ENCODE measurements at regions not wholly inside any gene's neighbourhood (a gene's known extent, or its start where the extent isn't known, plus 50 kb on each side); places are given as distances from the start of the nearest gene placed in this dataset.
"Not testable (repeated sequence)": the region's sequence is repeated elsewhere in the genome, so short reads cannot be mapped to it uniquely, and the experiment has no call there.

GRCh38 chr16:21487956-21488355, 111.4 kb upstream of the METTL9 start:
- not testable (repeated sequence) for DNase-seq

- not testable (repeated sequence) for DNase-seq
Measured at GRCh38 chr16:21499046-21499445, 100.3 kb upstream of the METTL9 start.

DNA sequence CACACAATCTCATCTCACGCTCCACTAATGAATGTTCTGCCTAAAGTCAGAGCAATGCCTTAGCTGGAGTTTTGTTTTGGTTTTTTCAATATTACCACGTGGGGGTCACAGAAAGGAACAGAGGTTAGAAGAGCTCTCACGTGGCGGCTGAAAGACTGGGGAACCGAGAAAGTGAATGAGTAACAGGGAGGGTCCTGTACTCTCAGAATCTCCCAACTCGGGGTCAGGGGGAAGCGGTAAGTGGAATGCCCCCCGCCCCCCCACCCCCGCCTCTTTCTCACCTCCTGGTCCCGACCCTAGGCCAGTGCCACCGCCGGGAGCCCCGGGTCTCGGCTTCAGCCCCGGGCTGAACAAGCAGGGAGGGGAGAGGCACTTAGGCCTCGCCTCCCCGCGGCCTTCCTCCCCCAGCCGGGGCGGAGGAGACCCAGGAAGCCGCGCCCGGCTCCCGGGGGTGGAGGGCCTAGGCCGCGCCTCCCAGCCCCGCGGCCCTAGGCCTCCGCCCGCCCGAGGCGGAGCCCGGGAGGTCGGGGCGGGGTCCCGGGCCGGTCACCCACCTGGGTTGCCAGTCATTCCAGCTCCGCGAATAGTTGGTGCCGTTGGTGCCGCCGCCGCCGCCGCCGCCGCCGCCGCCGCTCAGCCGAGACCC, 98.0 kb upstream of the METTL9 start:
- peak in 1 of 3 donors; percentile 72 for DNase-seq

DNA sequence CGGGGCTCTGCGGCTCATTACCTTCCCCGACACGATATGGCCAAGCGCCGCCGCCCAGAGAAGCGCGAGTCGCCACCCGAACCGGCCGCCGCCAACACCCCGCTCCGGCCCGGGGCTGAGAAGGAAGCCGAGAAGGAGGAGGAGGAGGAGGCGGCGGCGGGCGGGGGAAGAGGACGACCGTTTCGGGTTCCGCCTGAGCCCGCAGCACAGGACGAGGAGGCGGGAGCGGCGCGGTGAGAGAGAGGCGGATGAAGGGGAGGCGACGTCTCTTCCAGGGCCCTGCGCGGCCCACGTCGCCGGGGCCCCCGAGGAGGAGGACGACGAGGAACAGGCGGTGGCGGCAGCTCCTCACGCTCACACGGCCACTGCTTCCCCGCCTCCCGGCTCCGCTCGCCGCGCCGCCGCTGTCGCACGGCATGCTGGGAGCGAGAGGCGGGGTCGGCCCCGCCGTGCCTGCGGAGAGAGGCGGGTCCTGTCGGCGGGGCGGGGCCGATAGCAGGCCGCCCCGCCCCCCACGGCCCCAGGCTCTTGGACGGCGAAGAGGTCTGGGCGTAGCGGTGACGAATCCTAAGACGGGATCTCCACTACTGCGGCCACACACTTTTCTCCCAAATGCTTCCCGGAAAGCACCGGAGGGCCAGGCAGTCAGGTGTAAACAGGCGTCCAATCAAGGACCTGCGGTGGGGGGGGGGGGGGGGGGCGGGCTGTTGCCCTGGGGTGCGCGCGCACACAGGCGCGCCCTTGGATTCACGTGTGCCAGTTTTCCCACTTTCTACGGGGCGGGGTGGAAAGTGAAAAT, 97.3 kb upstream of the METTL9 start:
- DNase-seq = peak; percentile 90 to 97 (median 91)

DNA sequence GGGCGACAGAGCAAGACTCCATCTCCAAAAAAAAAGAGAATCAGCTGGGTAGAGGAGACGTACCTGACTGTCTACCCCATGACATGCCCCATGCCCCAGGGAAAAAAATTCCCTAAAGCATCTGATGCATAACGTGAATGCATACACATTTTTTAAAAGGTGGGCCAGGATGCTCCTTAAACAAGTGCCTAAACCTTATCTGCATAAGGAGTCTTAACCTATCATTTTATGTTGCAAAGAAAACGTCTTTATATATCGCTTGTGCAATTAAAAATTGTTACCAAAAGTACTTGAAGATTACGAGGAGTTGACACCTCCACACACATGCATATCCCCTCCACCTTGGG, 95.8 kb upstream of the METTL9 start:
- DNase-seq = not testable (repeated sequence)

DNA sequence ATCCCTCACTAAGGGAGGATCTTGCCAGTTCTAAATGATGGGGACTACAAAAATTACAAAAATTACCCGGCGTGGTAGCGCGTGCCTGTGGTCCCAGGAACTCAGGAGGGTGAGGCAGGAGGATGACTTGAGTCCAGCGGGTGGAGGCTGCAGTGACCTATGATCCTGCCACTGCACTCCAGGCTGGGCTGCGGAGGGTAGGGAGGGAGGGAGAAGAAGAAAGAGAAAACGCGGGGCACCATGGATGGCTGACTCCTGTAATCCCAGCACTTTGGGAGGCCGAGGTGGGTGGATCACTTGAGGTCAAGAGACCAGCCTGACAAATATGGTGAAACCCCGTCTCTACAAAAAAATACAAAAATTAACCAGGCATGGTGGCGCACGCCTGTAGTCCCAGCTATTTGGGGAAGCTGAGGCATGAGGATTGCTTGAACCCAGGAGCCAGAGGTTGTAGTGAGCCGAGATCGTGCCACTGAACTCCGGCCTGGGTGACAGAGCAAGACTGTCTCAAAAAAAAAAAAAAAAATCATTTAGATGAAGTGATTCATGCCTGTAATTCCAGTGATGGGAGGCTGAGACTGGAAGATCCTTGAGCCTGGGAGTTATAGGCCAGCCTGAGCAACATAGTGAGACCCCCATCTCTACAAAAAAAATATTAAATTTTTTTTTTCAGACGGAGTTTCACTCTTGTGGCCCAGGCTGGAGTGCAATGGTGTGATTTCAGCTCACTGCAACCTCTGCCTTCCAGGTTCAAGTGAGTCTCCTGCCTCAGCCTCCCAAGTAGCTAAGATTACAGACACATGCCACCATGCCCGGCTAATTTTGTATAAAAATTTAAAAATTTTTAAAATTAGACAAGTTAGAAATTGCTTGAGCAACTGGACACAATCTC, 95.2 kb upstream of the METTL9 start:
- DNase-seq = not testable (repeated sequence)

DNA sequence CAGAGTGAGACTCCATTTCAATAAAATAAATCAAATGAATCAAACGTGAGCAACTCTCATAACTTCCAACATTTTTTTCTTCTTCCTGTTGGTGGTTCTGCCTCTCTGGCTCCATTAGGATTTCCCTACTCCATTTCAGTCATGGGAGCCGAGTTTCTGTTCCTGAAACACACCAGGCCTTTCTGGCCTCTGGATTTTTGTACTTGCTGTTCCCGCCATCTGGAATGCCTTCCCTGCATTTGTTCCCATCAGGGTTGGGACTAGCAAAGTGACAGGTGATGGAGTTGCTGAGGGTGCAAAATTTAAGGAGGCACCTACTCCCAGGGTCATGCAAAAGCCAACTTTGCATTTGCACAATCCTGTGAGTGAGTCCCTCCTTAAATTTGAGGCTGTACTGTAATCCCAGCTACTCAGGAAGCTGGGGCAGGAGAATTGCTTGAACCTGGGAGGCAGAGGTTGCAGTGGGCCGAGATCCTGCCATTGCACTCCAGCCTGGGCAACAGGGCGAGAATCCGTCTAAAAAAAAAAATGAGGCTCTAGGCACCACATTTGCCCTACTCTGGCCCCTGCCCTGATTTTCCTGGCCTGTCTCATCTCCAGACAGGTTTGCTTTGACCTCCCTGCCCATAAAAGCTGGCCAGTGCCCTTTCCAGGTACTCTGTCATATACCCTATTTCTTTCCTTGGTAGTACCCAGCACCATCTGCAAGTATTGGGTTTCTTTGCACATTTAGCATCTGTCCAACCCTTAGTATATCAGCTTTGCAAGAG, 93.4 kb upstream of the METTL9 start:
- DNase-seq = not testable (repeated sequence)

GRCh38 chr16:21506857-21507456, 92.4 kb upstream of the METTL9 start:
- DNase-seq = not testable (repeated sequence)

- DNase-seq = not testable (repeated sequence)
Measured at GRCh38 chr16:21507631-21508305, 91.6 kb upstream of the METTL9 start.

GRCh38 chr16:21508661-21509436, 90.5 kb upstream of the METTL9 start:
- DNase-seq = peak in 1 of 3 donors; percentile 35

DNA sequence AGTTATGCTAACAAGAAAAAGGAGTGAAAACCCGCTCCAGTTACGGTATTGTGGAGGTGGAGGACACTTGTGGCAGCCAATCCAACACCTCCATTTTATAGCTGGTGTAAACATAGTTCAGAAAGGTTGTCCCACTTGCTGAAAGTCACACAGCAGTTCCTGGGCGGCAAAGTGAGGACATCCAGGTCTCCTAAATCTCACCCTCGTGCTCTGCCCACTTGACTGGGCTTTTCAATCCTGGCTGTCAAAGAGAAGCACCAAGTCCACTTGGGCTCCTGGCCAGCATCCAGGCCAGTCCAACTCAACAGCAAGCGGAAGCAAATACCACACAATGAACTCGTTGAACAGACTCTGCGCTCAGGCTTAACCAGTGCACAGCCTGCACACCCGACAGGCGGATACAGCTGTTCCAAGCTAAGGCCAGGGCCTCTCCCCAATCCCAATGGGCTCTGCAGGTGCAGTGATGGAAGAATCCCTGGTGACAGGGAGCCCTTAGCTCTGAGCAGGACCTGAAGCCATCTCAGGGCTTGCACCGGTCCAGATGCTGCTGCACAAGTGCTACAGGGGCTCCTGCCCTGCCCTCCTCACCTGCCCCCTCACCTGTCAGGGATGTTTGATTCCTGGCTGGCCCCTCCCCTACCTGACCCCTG, 89.8 kb upstream of the METTL9 start:
- peak in 1 of 3 donors; percentile 40 for DNase-seq

GRCh38 chr16:21510869-21511255, 88.5 kb upstream of the METTL9 start:
- DNase-seq = not testable (repeated sequence)

GRCh38 chr16:21511315-21512210, 87.8 kb upstream of the METTL9 start:
- peak in 1 of 3 donors; percentile 51 for DNase-seq

- DNase-seq = peak in 1 of 3 donors; percentile 3
Measured at GRCh38 chr16:21512280-21513192, 86.8 kb upstream of the METTL9 start.

- peak in 1 of 3 donors; percentile 55 for DNase-seq
Measured at GRCh38 chr16:21513337-21513741, 86.0 kb upstream of the METTL9 start.

- DNase-seq = peak in 1 of 3 donors; percentile 75
Measured at GRCh38 chr16:21513812-21514473, 85.4 kb upstream of the METTL9 start.
